Left lobe of liver (tissue), 2 donors: ENCODE measurements at regions not wholly inside any gene's neighbourhood (a gene's known extent, or its start where the extent isn't known, plus 50 kb on each side); places are given as distances from the start of the nearest gene placed in this dataset.

ENCODE experiments used
- ATAC-seq: fragments of 200-7000 bp; cut with Tn5 transposase; one replicate; pipeline ENCODE4 v1.9.1; 2020; ENCODE audit warnings: mild to moderate bottlenecking, moderate library complexity
- DNase-seq: peaks from one replicate; pipeline ENCODE4 v3.0.0-alpha.2; 2020; ENCODE audit warnings: low spot score
- donor health status: DM: no; HTN: no; CAD: no; lungs with moderate emphysema.
- donor health status: DM: no; HTN: yes; CAD: no.

DNA sequence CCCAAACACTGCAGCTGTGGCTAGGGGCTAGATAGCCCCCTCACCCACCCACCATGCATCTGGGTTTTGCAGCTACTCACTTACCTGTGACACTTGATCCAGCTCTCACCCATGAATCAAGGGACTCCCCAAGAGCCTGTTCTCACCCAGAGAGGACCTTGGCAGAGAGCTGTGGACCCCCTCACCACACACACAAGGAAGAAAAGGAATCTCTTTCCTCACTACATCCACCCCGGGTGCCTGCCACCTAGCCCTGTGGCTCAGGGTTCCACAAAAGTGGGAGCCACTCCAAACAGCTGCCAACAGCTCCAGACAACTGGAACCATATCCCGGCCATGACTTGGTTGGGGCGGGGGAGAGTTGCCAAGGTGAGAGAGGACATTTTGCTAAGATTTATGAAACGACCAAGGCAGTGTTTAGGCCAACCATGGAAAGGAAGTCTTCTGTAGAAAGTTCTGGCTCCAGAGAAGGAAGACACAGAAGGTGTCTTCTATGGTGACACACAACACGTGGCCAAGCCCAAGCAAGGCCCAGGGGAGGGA lies 522.1 kb upstream of the RAB6C start:
- ATAC-seq (no peak), DNase-seq (no peak)

DNA sequence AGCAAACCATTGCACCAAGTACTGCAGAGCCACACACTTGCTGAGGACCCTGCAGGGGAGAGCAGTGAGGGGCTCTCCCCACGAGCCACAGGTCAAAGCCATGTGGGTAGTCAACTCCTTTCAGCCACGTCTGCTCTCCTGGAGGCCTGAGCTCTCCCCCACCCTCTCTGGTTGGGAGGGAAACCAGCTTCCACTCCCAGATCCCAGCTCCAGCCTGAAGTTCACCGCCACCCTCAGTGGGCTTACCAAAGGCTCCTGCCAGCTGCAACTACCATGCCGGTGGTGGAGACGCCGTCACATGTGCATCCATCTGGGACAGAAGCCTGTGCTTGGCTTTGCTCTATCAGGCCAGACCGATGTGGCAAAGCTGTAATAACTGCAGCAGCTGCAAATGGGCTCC lies 521.5 kb upstream of the RAB6C start:
- ATAC-seq (no peak), DNase-seq (no peak)

GRCh38 chr2:129458436-129458835 lies 521.0 kb upstream of the RAB6C start:
- ATAC-seq (no peak), DNase-seq (no peak)

- no peak for DNase-seq
- ATAC-seq: no peak
Observed at GRCh38 chr2:129459200-129459876, 520.1 kb upstream of the RAB6C start.

DNA sequence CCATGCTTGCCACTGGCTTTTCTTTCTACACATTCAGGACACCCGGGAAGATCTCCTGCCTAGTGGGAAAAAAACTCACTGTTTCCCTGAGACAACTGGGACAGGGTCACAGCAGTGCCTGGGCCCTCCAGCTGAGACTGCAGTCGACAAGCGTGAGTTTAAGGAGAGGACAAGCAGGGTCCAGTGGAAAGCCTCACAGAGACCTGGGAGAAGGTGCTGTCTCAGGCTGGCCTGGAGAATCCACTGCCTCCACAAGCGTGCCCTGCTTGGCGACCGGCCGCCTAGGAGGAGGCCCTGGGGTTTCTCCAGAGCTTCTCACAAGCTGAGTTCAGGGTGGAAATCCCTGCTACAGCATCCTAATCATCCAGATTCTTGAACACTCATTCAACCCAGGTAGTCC lies 519.6 kb upstream of the RAB6C start:
- DNase-seq (no peak), ATAC-seq (no peak)

DNA sequence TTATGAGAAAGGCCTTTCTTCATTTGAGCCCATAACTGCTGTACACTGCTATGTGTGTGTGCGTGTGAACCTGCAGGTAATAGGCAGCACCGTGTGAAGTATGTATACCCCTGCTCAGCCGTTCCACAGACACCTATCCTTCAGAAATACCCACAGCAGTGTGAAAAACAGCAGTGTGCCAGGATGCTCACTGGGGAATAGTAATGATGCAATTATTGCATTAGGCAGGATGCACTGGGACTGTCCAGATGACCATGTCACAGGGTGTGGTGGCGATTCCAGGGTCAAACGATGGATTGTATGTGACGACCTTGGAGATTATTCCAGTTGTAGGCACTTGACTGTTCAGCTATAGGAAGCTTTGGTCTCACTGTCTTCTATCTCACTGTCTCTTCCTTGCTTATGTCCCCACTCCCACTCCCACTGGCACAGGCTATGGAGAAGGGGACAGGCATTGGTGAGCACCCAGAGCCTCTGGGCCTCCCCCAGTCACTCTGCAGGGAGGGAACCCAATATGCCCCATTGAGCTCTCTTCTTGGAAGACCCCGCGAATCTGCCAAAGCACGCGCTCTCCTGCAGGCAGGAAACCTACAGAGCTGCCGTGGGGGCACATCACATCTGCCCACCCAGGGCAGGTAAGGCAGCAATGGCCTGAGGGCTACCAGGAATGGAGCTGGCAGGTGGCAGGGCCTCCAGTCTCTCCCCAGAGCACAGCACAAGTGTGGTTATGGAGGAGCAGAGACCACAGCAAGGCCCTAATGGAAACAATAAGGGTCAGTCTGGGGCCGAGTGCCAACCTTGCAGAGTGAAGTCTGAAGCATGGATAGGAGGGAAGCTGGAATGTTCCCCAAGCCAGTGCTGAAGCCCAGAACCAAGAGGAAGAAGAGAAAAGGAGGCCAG lies 518.9 kb upstream of the RAB6C start:
- ATAC-seq: no peak
- no peak for DNase-seq

GRCh38 chr2:129462349-129462748 lies 517.1 kb upstream of the RAB6C start:
- DNase-seq (no peak), ATAC-seq (no peak)

- DNase-seq (no peak), ATAC-seq (no peak)
Observed at GRCh38 chr2:129462967-129463366, 516.5 kb upstream of the RAB6C start.

DNA sequence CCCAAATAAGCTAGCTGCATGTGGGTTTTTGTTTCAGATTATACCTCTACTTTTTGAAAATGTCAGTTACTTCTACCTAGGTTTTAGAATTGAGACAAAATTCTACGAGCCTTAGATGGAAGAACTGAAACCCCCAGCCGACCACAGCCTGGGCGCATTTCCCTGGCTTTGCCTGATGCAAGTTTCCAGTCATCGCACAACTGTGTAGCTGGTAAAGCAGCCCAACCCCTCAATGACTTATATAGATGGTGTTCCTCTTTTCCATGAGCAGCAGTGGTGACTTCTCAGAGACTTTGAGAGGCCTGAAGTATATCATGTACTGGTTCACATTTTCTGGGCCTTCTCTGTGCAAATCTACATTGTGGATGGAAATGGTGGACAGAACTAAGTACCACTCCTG lies 515.4 kb upstream of the RAB6C start:
- ATAC-seq (no peak), DNase-seq (no peak)

DNA sequence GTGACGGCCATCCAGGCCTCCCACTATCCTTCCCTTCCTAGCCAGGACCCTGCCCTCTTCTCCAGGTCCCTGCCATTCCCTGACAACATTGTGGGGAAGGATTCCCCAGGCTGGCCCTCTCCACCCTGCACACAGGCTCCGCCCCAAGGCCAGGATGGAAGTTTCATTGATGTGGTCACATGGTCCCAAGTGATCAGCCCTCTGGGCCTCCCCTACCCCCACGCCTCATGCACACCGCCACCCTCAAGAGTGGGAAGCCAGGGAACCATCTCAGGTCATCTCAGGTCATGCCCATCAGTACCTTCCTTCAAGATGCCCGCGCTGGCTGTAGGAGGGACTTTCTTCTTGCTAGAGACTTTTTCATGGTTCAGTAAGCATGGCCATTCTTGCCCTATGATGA lies 514.8 kb upstream of the RAB6C start:
- DNase-seq: no peak
- no peak for ATAC-seq

- no peak for DNase-seq
- ATAC-seq: no peak
Observed at GRCh38 chr2:129465045-129465444, 514.4 kb upstream of the RAB6C start.

GRCh38 chr2:129466389-129466788 lies 513.1 kb upstream of the RAB6C start:
- DNase-seq (no peak), ATAC-seq (no peak)

DNA sequence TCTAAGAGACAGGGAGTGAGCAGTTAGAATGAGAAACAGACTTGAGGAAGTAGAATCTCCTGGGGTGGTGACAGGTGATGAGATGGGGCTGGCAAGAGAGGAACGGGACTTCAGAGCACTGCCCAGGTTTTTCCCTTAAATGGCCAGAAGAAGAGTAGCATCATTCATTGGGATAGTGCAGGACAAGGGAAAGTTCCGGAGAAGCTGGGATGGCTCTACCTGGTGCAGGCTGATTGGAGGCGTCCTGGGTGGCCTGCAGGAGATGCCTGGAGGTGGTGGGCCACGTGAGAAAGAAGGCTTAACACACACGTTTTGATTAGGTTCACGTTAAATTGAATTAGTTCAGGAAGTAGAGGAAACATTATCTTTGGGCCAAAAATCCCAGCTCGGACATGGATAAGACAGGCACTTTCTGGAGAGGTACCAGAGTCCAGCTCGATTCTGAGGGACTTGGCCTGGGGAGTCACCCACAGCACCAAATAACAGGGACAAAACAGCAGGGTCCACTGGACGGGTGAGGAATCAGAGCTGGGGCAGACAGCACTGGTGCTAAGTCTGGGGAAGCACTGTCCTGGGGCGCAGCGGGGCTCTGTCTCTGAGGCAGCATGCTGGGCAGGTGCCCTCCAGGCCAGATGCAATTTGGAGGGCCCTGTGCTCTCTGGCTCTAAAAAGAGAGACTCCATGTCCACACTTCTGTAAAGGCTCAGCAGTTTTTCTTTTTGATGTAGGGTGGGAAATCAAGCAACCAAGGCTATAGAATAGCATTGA lies 512.3 kb upstream of the RAB6C start:
- ATAC-seq (no peak), DNase-seq (no peak)

DNA sequence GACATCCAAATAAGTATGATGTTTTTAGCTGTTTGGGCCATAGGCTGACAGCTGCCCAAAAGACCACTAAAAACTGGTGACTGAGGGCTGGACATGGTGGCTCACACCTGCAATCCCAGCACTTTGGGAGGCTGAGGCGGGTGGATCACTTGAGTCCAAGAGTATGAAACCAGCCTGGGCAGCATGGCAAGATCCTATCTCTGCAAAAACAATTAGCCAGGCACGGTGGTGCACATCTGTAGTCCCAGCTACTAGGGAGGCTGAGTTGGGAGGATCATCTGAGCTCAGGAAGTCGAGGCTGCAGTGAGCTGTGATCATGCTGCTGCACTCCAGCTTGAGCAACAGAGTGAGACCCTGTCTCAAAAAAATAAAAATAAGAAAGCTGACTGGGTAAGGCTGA lies 511.5 kb upstream of the RAB6C start:
- DNase-seq (no peak), ATAC-seq (no peak)

- no peak for DNase-seq
- ATAC-seq: no peak
Observed at GRCh38 chr2:129468879-129469278, 510.6 kb upstream of the RAB6C start.

- no peak for ATAC-seq
Observed at GRCh38 chr2:129469389-129469788, 510.1 kb upstream of the RAB6C start.

DNA sequence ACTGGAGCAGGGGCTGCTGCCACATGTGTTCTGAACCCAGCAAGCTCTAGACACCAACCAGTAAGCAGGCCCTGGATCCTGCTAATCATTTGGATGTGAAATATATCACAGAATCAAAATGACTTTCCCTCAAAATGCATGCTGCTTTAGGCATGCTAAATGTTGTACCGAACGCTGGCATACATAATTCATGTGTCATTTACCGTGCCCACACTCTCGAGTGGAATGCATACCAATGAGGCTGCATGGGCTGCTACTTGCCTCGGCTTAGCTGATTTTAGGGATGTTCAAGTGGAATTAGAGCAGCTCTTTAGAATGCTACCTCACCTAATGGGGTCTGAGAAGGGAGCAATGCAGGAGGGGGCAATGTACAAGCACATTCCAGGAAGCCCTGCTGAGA lies 509.6 kb upstream of the RAB6C start:
- no peak for DNase-seq
- no peak for ATAC-seq

More at GRCh38 chr2:129469389-129469788, 510.1 kb upstream of the RAB6C start:
- DNase-seq: no peak

GRCh38 chr2:129478902-129479517 lies 500.5 kb upstream of the RAB6C start:
- ATAC-seq (no peak), DNase-seq (no peak)

DNA sequence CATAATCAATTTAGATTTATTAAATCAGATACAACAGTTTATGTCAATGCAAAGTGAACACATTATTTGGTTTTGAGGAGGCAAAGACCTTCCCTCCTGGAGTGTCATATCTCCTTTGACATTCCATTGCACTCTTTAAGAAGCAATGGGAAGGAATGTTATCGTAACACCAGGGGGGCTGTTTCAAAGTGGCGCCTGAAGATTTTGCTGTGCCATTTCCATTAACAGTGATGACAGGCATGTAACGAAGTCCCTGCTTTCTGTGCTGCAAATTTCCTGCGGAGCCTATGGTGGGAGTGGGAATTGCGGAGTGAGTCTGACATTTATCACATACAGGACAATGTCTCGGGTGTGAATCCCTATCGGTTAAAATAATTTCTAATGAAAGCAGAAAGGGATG lies 499.6 kb upstream of the RAB6C start:
- DNase-seq (no peak), ATAC-seq (no peak)

GRCh38 chr2:129480790-129481189 lies 498.7 kb upstream of the RAB6C start:
- DNase-seq (no peak), ATAC-seq (no peak)
